SU-DHL-6 (cell line): ENCODE measurements at regions not wholly inside any gene's neighbourhood (a gene's known extent, or its start where the extent isn't known, plus 50 kb on each side); places are given as distances from the start of the nearest gene placed in this dataset.

Source experiments
- H2AFZ ChIP-seq: fragments of 200-600 bp; sonication (generic); 2 replicates; pipeline ENCODE4 v1.6.1; 2014; ENCODE audit warnings: low read depth, mild to moderate bottlenecking, moderate library complexity, mixed read lengths, antibody characterized with exemption, low read length; ENCODE audit not compliant: severe bottlenecking
- H3F3A ChIP-seq: fragments of 200-600 bp; shearing (Covaris generic); 2 replicates; pipeline ENCODE4 v1.6.0; 2016; ENCODE audit warnings: antibody characterized with exemption, mild to moderate bottlenecking; ENCODE audit not compliant: insufficient read depth
- H3K27ac ChIP-seq: fragments of 200-600 bp; sonication (generic); 2 replicates; pipeline ENCODE4 v1.5.1; 2016; ENCODE audit warnings: low read depth, mild to moderate bottlenecking, low read length, moderate library complexity, mixed read lengths
- H3K27me3 ChIP-seq: fragments of 200-600 bp; sonication (generic), shearing (Covaris generic); 2 replicates; pipeline ENCODE4 v1.6.0; 2014; ENCODE audit warnings: mild to moderate bottlenecking, low read length
- H3K36me3 ChIP-seq: fragments of 200-600 bp; sonication (generic); 2 replicates; pipeline ENCODE4 v1.6.1; 2014; ENCODE audit warnings: mild to moderate bottlenecking, low read length, mixed read lengths
- H3K4me2 ChIP-seq: fragments of 300-600, 200-600 bp; shearing (Covaris generic), sonication (generic); 2 replicates; pipeline ENCODE4 v1.6.0; 2014; ENCODE audit warnings: low read length, low read depth, mild to moderate bottlenecking; ENCODE audit not compliant: poor library complexity, severe bottlenecking
- H3K4me3 ChIP-seq: fragments of 200-600 bp; sonication (generic); 2 replicates; pipeline ENCODE4 v1.5.1; 2014; ENCODE audit warnings: antibody characterized with exemption, low read length, mild to moderate bottlenecking, mixed read lengths; ENCODE audit not compliant: insufficient read depth, poor library complexity, severe bottlenecking
- H3K79me2 ChIP-seq: fragments of 200-600 bp; sonication (generic); 2 replicates; pipeline ENCODE4 v1.6.1; 2014; ENCODE audit warnings: mild to moderate bottlenecking, low read length, moderate library complexity; ENCODE audit not compliant: insufficient read depth
- H3K9ac ChIP-seq: fragments of 200-600 bp; sonication (generic); 2 replicates; pipeline ENCODE4 v1.7.0; 2014; ENCODE audit warnings: mild to moderate bottlenecking, low read length
- H3K9me2 ChIP-seq: fragments of 200-600 bp; sonication (generic); replicated peaks from 2 replicates; pipeline ENCODE4 v1.6.1; 2014; ENCODE audit warnings: low read length; ENCODE audit not compliant: insufficient read depth
- H3K9me3 ChIP-seq: fragments of 200-600 bp; sonication (generic); 2 replicates; pipeline ENCODE4 v1.6.1; 2014; ENCODE audit warnings: low read length, mixed read lengths; ENCODE audit not compliant: insufficient read depth
- H4K20me1 ChIP-seq: fragments of 200-600 bp; sonication (generic); 2 replicates; pipeline ENCODE4 v1.6.1; 2014; ENCODE audit warnings: low read depth, mild to moderate bottlenecking, antibody characterized with exemption, low read length, moderate library complexity, mixed read lengths
- CTCF ChIP-seq: fragments of 200-600 bp; sonication (generic); IDR thresholded peaks from one replicate; pipeline ENCODE4 v1.5.1; 2017; ENCODE audit warnings: antibody characterized with exemption, mild to moderate bottlenecking, low read length, moderate library complexity; ENCODE audit not compliant: insufficient read depth, poor library complexity, severe bottlenecking
- EZH2phosphoT487 ChIP-seq: fragments of 200-600 bp; sonication (generic), shearing (Covaris generic); conservative IDR thresholded peaks from 2 replicates; pipeline ENCODE4 v1.6.1; 2018; ENCODE audit warnings: mild to moderate bottlenecking, antibody characterized with exemption, low read length, moderate library complexity, mixed read lengths

DNA sequence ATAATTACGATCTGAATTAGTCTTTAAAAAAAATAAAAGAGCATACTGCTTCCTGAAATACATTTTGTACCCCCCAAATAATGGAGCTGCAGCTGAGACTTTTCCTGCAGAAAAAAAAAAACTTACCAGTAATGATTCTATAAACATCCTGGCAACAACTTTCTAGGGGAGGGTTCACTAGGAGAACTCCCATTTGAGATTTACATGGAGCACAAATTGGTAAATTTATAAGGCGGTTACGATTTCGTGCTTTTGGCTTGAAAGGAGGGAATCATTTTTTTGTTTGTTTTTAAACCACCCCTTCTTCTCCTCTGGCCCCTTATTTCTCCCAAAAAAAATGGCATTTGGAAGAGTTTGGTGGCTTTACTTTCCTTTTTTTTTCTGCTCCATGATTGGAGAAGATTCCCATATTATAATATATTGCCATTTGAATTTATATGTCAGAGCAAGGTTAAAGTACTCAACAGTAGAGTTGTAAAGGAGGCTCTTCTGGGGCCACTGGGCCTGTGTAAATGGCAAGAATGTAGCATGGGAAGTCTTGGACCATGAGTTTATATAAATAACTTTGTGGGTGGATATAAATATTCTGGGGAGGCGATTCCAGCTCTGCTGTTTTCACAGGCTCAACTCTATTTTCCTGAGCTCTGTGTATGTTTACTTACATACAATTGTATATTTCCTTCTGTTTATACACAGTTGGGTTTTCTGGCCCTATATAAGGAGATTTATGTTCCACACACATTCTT lies 159.9 kb downstream of the CSNK1G3 start:
- H3F3A ChIP-seq: no peaks in the 10 kb centered on the region
- H3K27ac ChIP-seq: peak overlapping the region; percentile 33; the same call in 1 of the 2 replicates
- no peaks in the 10 kb centered on the region for H3K9me2 ChIP-seq
- no peak overlapping the region for H3K9ac ChIP-seq
- H3K9me3 ChIP-seq: no peaks in the 10 kb centered on the region
- H3K4me3 ChIP-seq: no peak overlapping the region
- H4K20me1 ChIP-seq: no peaks in the 10 kb centered on the region
- H3K36me3 ChIP-seq: no peaks in the 10 kb centered on the region
- no peak overlapping the region for H2AFZ ChIP-seq
- H3K4me2 ChIP-seq: peak overlapping the region; percentile 35
- TF ChIP-seq CTCF (no peak), EZH2phosphoT487 (no peak)
- H3K27me3 ChIP-seq: no peaks in the 10 kb centered on the region
- no peaks in the 10 kb centered on the region for H3K79me2 ChIP-seq

- Histone ChIP-seq H3K9me3 (no peaks in the 10 kb centered on the region), H2AFZ (no peak overlapping the region), H3K4me2 (peak overlapping the region; percentile 35), H3K27ac (peak overlapping the region; percentile 28; the same call in 1 of the 2 replicates), H3K79me2 (no peaks in the 10 kb centered on the region), H3K36me3 (no peaks in the 10 kb centered on the region), H4K20me1 (no peaks in the 10 kb centered on the region), H3K9me2 (no peaks in the 10 kb centered on the region), H3K9ac (no peak overlapping the region), H3F3A (no peaks in the 10 kb centered on the region), H3K4me3 (no peak overlapping the region), H3K27me3 (no peaks in the 10 kb centered on the region)
- TF ChIP-seq CTCF: peak; percentile 84
- no peak for TF ChIP-seq EZH2phosphoT487
These were observed 159.1 kb downstream of the CSNK1G3 start for GRCh38 chr5:123671042-123671441.
